ENCODE measurements at regions not wholly inside any gene's neighbourhood (a gene's known extent, or its start where the extent isn't known, plus 50 kb on each side); places are given as distances from the start of the nearest gene placed in this dataset.

- no peaks in the 10 kb centered on the region for H3K36me3 ChIP-seq
- 88% methylated on average over 2 of the region's 2 CpGs for WGBS (ENCODE audit: insufficient coverage, low coverage, low lambda C conversion rate, missing lambda C conversion rate)
- no peak overlapping the region for H3K4me3 ChIP-seq
- no peak overlapping the region for H3K27ac ChIP-seq
- intact Hi-C loops (cut with DNase I): no loop called here
- H3K9me3 ChIP-seq: no peaks in the 10 kb centered on the region
- H3K4me1 ChIP-seq: no peaks in the 10 kb centered on the region
- TF ChIP-seq POLR2A (IDR thresholded peaks at IDR 0.05) (no peak), CTCF (IDR thresholded peaks at IDR 0.05) (no peak)
- DNase-seq (no peak), ATAC-seq (no peak)
- no peaks in the 10 kb centered on the region for H3K27me3 ChIP-seq
These were observed 575.0 kb upstream of the KLF12 start for GRCh38 chr13:74709226-74709625.

- H3K27ac ChIP-seq: no peak overlapping the region
- ATAC-seq (no peak), DNase-seq (no peak)
- intact Hi-C loops (cut with DNase I): no loop called here
- no peaks in the 10 kb centered on the region for H3K9me3 ChIP-seq
- no peak for TF ChIP-seq POLR2A (IDR thresholded peaks at IDR 0.05)
- TF ChIP-seq CTCF (IDR thresholded peaks at IDR 0.05): no peak
- no peaks in the 10 kb centered on the region for H3K4me1 ChIP-seq
- H3K4me3 ChIP-seq: no peak overlapping the region
- no peaks in the 10 kb centered on the region for H3K27me3 ChIP-seq
- WGBS (ENCODE audit: insufficient coverage, low coverage, low lambda C conversion rate, missing lambda C conversion rate): 80% methylated on average over 1 of the region's 3 CpGs
- no peaks in the 10 kb centered on the region for H3K36me3 ChIP-seq
These were observed 574.4 kb upstream of the KLF12 start for GRCh38 chr13:74708629-74709028.

- TF ChIP-seq CTCF (IDR thresholded peaks at IDR 0.05) (no peak), POLR2A (IDR thresholded peaks at IDR 0.05) (no peak)
- no peak for DNase-seq
- intact Hi-C loops (cut with DNase I): no loop called here
- Histone ChIP-seq H3K36me3 (no peaks in the 10 kb centered on the region), H3K27me3 (no peaks in the 10 kb centered on the region), H3K4me3 (no peak overlapping the region), H3K27ac (no peak overlapping the region), H3K9me3 (no peaks in the 10 kb centered on the region), H3K4me1 (no peaks in the 10 kb centered on the region)
- no peak for ATAC-seq
- WGBS (ENCODE audit: insufficient coverage, low coverage, low lambda C conversion rate, missing lambda C conversion rate): 50% methylated on average over 1 of the region's 1 CpG
These were observed 573.1 kb upstream of the KLF12 start for GRCh38 chr13:74707291-74707690.

GRCh38 chr13:74706801-74707200, 572.6 kb upstream of the KLF12 start:
- Histone ChIP-seq H3K4me3 (no peak overlapping the region), H3K27ac (no peak overlapping the region), H3K9me3 (no peaks in the 10 kb centered on the region), H3K36me3 (no peaks in the 10 kb centered on the region), H3K4me1 (no peaks in the 10 kb centered on the region), H3K27me3 (no peaks in the 10 kb centered on the region)
- WGBS (ENCODE audit: insufficient coverage, low coverage, low lambda C conversion rate, missing lambda C conversion rate): 60% methylated on average over 2 of the region's 2 CpGs
- ATAC-seq (no peak), DNase-seq (no peak)
- intact Hi-C loops (cut with DNase I): no loop called here
- TF ChIP-seq CTCF (IDR thresholded peaks at IDR 0.05) (no peak), POLR2A (IDR thresholded peaks at IDR 0.05) (no peak)

GRCh38 chr13:74705438-74705837, 571.2 kb upstream of the KLF12 start:
- H3K27me3 ChIP-seq: no peaks in the 10 kb centered on the region
- no peaks in the 10 kb centered on the region for H3K36me3 ChIP-seq
- ATAC-seq (no peak), DNase-seq (no peak)
- no peaks in the 10 kb centered on the region for H3K4me1 ChIP-seq
- no peak overlapping the region for H3K4me3 ChIP-seq
- no peaks in the 10 kb centered on the region for H3K9me3 ChIP-seq
- WGBS (ENCODE audit: insufficient coverage, low coverage, low lambda C conversion rate, missing lambda C conversion rate): 91% methylated on average over 2 of the region's 2 CpGs
- no peak overlapping the region for H3K27ac ChIP-seq
- intact Hi-C loops (cut with DNase I): no loop called here
- no peak for TF ChIP-seq CTCF (IDR thresholded peaks at IDR 0.05)
- TF ChIP-seq POLR2A (IDR thresholded peaks at IDR 0.05): no peak
